Spleen (tissue), 7 donors: ENCODE measurements at regions not wholly inside any gene's neighbourhood (a gene's known extent, or its start where the extent isn't known, plus 50 kb on each side); places are given as distances from the start of the nearest gene placed in this dataset.

Experiments
- POLR2A ChIP-seq, 3 donors: fragments of 450-650 bp; IDR thresholded peaks; one replicate each; pipeline ENCODE4 v1.5.1; 2017; ENCODE audit warnings: antibody characterized with exemption in 3 of 3, mild to moderate bottlenecking in 1 of 3
- TF ChIP-seq, protein P1 (sequence below), 11 experiments: fragments of 200-600 bp in 7 of 11; fragments of 450-650 bp in 4 of 11; sonication (generic) in 4 of 11; IDR thresholded peaks in 8 of 11; conservative IDR thresholded peaks in 3 of 11; 1 replicate in 7 of 11; 2 replicates in 4 of 11; pipeline versions ENCODE4 v1.4.0 to v1.8.0; 2016 to 2021; ENCODE audit warnings: antibody characterized with exemption in 11 of 11, inconsistent platforms in 4 of 11, mild to moderate bottlenecking in 1 of 11
- donor health status: DM: no; HTN: no; CAD: no; lungs with moderate emphysema.
- donor health status: DM: no; HTN: no; CAD: no.
- donor health status: DM: no; HTN: no; CAD: no.

DNA sequence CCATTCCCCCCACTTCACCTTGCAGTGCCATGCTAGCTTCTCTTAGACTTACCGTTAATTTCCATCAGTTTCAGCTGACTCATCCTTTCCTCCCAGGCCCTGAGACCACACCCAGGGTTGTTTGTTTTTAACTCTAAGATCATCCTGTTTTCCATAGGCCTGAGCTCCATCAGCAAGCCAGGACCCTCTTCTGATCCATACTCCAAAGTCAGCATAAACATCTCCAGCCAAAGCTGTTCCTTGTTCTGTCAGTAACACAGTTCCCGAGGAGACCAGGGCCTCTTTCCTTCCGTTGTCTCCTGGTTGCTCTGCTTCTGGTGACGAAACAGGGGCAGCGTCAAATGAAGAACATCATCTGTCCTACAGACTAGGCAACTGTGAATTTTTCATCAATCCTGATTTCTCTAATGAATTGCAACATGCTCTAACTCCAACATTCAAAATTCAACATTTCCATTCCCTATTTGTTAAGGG is 83.8 kb upstream of the HNF1B start:
- TF ChIP-seq, protein P1, sequence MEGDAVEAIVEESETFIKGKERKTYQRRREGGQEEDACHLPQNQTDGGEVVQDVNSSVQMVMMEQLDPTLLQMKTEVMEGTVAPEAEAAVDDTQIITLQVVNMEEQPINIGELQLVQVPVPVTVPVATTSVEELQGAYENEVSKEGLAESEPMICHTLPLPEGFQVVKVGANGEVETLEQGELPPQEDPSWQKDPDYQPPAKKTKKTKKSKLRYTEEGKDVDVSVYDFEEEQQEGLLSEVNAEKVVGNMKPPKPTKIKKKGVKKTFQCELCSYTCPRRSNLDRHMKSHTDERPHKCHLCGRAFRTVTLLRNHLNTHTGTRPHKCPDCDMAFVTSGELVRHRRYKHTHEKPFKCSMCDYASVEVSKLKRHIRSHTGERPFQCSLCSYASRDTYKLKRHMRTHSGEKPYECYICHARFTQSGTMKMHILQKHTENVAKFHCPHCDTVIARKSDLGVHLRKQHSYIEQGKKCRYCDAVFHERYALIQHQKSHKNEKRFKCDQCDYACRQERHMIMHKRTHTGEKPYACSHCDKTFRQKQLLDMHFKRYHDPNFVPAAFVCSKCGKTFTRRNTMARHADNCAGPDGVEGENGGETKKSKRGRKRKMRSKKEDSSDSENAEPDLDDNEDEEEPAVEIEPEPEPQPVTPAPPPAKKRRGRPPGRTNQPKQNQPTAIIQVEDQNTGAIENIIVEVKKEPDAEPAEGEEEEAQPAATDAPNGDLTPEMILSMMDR (IDR thresholded peaks at IDR 0.05 in 8 of 11, conservative IDR thresholded peaks at IDR 0.05 in 3 of 11): no peak
- TF ChIP-seq POLR2A (IDR thresholded peaks at IDR 0.05): no peak
